ENCODE measurements at regions not wholly inside any gene's neighbourhood (a gene's known extent, or its start where the extent isn't known, plus 50 kb on each side); places are given as distances from the start of the nearest gene placed in this dataset.

GRCh38 chr15:31247404-31247803, 79.2 kb upstream of the KLF13 start:
- TF ChIP-seq CTCF (IDR thresholded peaks at IDR 0.05 in 4 of 5, conservative IDR thresholded peaks at IDR 0.05 in 1 of 5) (no peak), POLR2A (IDR thresholded peaks at IDR 0.05) (no peak)
- H3K4me3 ChIP-seq = no peak overlapping the region
- DNase-seq (no peak), ATAC-seq (no peak)
- no peaks in the 10 kb centered on the region for H3K4me1 ChIP-seq
- in situ Hi-C loops (cut with MboI; ENCODE audit: low sequenced_read_pairs in 4 of 4) = no loop called here
- intact Hi-C loops (cut with DNase I; ENCODE audit: low total_unique reads) = no loop called here
- H3K27me3 ChIP-seq = no peaks in the 10 kb centered on the region
- H3K9me3 ChIP-seq = no peaks in the 10 kb centered on the region
- no peaks in the 10 kb centered on the region for H3K36me3 ChIP-seq
- no peak overlapping the region for H3K27ac ChIP-seq

DNA sequence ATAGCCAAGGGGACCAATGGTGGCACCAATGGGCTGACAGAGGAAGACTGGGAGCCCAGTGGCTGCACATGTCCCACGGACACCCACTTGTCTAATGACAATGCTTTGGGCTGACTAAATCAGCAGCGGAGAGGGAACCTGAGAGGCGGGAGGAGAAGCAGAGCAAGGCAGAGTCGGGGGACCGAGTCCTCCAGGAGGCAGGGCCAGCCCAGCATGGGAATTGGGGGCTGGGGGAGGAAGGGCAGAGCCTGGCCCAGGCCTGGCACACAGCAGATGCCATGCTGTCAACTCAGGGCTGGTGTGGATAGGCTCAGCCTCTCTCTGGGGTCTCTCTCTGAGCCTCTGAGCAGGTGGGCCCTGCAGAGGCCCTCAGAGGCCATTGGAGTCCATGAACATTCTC, 78.4 kb upstream of the KLF13 start:
- no peak for TF ChIP-seq CTCF (IDR thresholded peaks at IDR 0.05 in 4 of 5, conservative IDR thresholded peaks at IDR 0.05 in 1 of 5)
- TF ChIP-seq POLR2A (IDR thresholded peaks at IDR 0.05) = no peak
- Histone ChIP-seq H3K36me3 (no peaks in the 10 kb centered on the region), H3K27ac (no peak overlapping the region), H3K4me3 (no peak overlapping the region), H3K9me3 (no peaks in the 10 kb centered on the region), H3K27me3 (no peaks in the 10 kb centered on the region), H3K4me1 (no peaks in the 10 kb centered on the region)
- no peak for DNase-seq
- in situ Hi-C loops (cut with MboI; ENCODE audit: low sequenced_read_pairs in 4 of 4) = no loop called here
- ATAC-seq = no peak
- intact Hi-C loops (cut with DNase I; ENCODE audit: low total_unique reads) = no loop called here

- H3K27me3 ChIP-seq = no peaks in the 10 kb centered on the region
- no peak for TF ChIP-seq CTCF (IDR thresholded peaks at IDR 0.05 in 4 of 5, conservative IDR thresholded peaks at IDR 0.05 in 1 of 5)
- no peak for TF ChIP-seq POLR2A (IDR thresholded peaks at IDR 0.05)
- intact Hi-C loops (cut with DNase I; ENCODE audit: low total_unique reads) = no loop called here
- H3K4me1 ChIP-seq = no peaks in the 10 kb centered on the region
- no peak overlapping the region for H3K4me3 ChIP-seq
- ATAC-seq (no peak), DNase-seq (no peak)
- in situ Hi-C loops (cut with MboI; ENCODE audit: low sequenced_read_pairs in 4 of 4) = no loop called here
- H3K9me3 ChIP-seq = no peaks in the 10 kb centered on the region
- H3K36me3 ChIP-seq = no peaks in the 10 kb centered on the region
- no peak overlapping the region for H3K27ac ChIP-seq
Observed at GRCh38 chr15:31248951-31249350, 77.7 kb upstream of the KLF13 start.

- no peaks in the 10 kb centered on the region for H3K4me1 ChIP-seq
- intact Hi-C loops (cut with DNase I; ENCODE audit: low total_unique reads) = no loop called here
- TF ChIP-seq CTCF (IDR thresholded peaks at IDR 0.05 in 4 of 5, conservative IDR thresholded peaks at IDR 0.05 in 1 of 5) (no peak), POLR2A (IDR thresholded peaks at IDR 0.05) (no peak)
- no peaks in the 10 kb centered on the region for H3K36me3 ChIP-seq
- in situ Hi-C loops (cut with MboI; ENCODE audit: low sequenced_read_pairs in 4 of 4) = no loop called here
- ATAC-seq = no peak
- H3K27ac ChIP-seq = no peak overlapping the region
- DNase-seq = no peak
- no peaks in the 10 kb centered on the region for H3K9me3 ChIP-seq
- H3K4me3 ChIP-seq = no peak overlapping the region
- no peaks in the 10 kb centered on the region for H3K27me3 ChIP-seq
Observed at GRCh38 chr15:31250033-31250432, 76.6 kb upstream of the KLF13 start.

DNA sequence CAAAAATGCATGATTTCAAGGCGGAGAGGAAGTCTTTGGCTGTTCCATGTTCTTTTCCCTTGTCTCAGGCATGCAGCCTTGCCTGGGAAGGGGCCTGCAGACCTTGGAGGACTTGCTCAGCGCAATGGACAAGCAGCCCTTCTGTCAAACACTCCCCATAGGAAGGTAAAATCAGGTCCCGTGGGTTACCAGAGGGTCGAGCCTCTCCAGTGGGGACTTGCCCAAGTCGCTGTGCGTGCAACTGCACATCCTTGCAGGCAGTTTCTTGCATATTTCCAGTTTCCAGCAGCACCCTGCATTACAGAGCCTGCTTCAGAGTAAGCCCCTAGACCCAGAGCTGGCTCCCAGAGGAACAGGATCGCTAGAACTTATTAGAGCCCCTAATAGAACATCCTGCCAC, 75.5 kb upstream of the KLF13 start:
- no peaks in the 10 kb centered on the region for H3K4me1 ChIP-seq
- no peak for DNase-seq
- no peaks in the 10 kb centered on the region for H3K36me3 ChIP-seq
- TF ChIP-seq POLR2A (IDR thresholded peaks at IDR 0.05) (no peak), CTCF (IDR thresholded peaks at IDR 0.05 in 4 of 5, conservative IDR thresholded peaks at IDR 0.05 in 1 of 5) (no peak)
- ATAC-seq = no peak
- H3K27me3 ChIP-seq = no peaks in the 10 kb centered on the region
- no peak overlapping the region for H3K4me3 ChIP-seq
- H3K27ac ChIP-seq = no peak overlapping the region
- intact Hi-C loops (cut with DNase I; ENCODE audit: low total_unique reads) = no loop called here
- H3K9me3 ChIP-seq = no peaks in the 10 kb centered on the region
- in situ Hi-C loops (cut with MboI; ENCODE audit: low sequenced_read_pairs in 4 of 4) = no loop called here

All from gastrocnemius medialis (tissue), 4 donors.